ENCODE measurements at regions not wholly inside any gene's neighbourhood (a gene's known extent, or its start where the extent isn't known, plus 50 kb on each side); places are given as distances from the start of the nearest gene placed in this dataset.
"Not testable (repeated sequence)": the region's sequence is repeated elsewhere in the genome, so short reads cannot be mapped to it uniquely, and the experiment has no call there.

- DNase-seq, result no peak
Measured at GRCh38 chr15:23983500-23984259, 296.6 kb upstream of the NDN start.

GRCh38 chr15:23994273-23994672 is 307.2 kb upstream of the NDN start:
- no peak for DNase-seq

- no peak for DNase-seq
Measured at GRCh38 chr15:23998056-23998455, 311.0 kb upstream of the NDN start.

GRCh38 chr15:24008476-24008875 is 321.4 kb upstream of the NDN start:
- DNase-seq, result no peak

- no peak for DNase-seq
Measured at GRCh38 chr15:24017470-24017869, 330.4 kb upstream of the NDN start.

- no peak for DNase-seq
Measured at GRCh38 chr15:24039683-24040082, 352.6 kb upstream of the NDN start.

GRCh38 chr15:24054547-24055245 is 367.6 kb upstream of the NDN start:
- no peak for DNase-seq

- no peak for DNase-seq
Measured at GRCh38 chr15:24067733-24068501, 380.8 kb upstream of the NDN start.

- DNase-seq, result no peak
Measured at GRCh38 chr15:24075420-24076089, 388.4 kb upstream of the NDN start.

GRCh38 chr15:24076090-24076784 is 389.1 kb upstream of the NDN start:
- no peak for DNase-seq

- no peak for DNase-seq
Measured at GRCh38 chr15:24078310-24079029, 391.4 kb upstream of the NDN start.

- DNase-seq, result not testable (repeated sequence)
Measured at GRCh38 chr15:24088941-24089340, 401.8 kb upstream of the NDN start.

GRCh38 chr15:24101503-24101902 is 414.4 kb upstream of the NDN start:
- DNase-seq, result not testable (repeated sequence)

- DNase-seq, result not testable (repeated sequence)
Measured at GRCh38 chr15:24107524-24107923, 420.4 kb upstream of the NDN start.

GRCh38 chr15:24107948-24108347 is 420.8 kb upstream of the NDN start:
- DNase-seq, result not testable (repeated sequence)

- not testable (repeated sequence) for DNase-seq
Measured at GRCh38 chr15:24108349-24108748, 421.2 kb upstream of the NDN start.

GRCh38 chr15:24139622-24140021 is 452.5 kb upstream of the NDN start:
- DNase-seq, result not testable (repeated sequence)

GRCh38 chr15:24145070-24145469 is 458.0 kb upstream of the NDN start:
- DNase-seq, result not testable (repeated sequence)

GRCh38 chr15:24146251-24146650 is 459.1 kb upstream of the NDN start:
- no peak for DNase-seq

GRCh38 chr15:24150542-24150941 is 463.4 kb upstream of the NDN start:
- DNase-seq, result no peak

GRCh38 chr15:24158306-24158705 is 471.2 kb upstream of the NDN start:
- not testable (repeated sequence) for DNase-seq

- DNase-seq, result not testable (repeated sequence)
Measured at GRCh38 chr15:24165512-24165911, 478.4 kb upstream of the NDN start.

All from SW 1271 (cell line).